GM23248 (cell line): ENCODE measurements at regions not wholly inside any gene's neighbourhood (a gene's known extent, or its start where the extent isn't known, plus 50 kb on each side); places are given as distances from the start of the nearest gene placed in this dataset.

Experiments used
- DNase-seq: peaks from one replicate; pipeline ENCODE4 v3.0.0-alpha.2; 2015
- H2AFZ ChIP-seq: fragments of 200-600 bp; sonication (generic); 2 replicates; pipeline ENCODE4 v1.6.1; 2016; ENCODE audit warnings: antibody characterized with exemption
- H3F3A ChIP-seq: fragments of 200-600 bp; sonication (generic); 2 replicates; pipeline ENCODE4 v1.6.1; 2016; ENCODE audit warnings: mild to moderate bottlenecking, antibody characterized with exemption, mixed run types; ENCODE audit not compliant: insufficient read depth
- H3K27ac ChIP-seq: fragments of 200-600 bp; sonication (generic); 2 replicates; pipeline ENCODE4 v1.5.1; 2016; ENCODE audit warnings: mild to moderate bottlenecking
- H3K27me3 ChIP-seq: fragments of 200-600 bp; sonication (generic); replicated peaks from 2 replicates; pipeline ENCODE4 v1.6.1; 2016; ENCODE audit warnings: mild to moderate bottlenecking; ENCODE audit not compliant: insufficient read depth
- H3K36me3 ChIP-seq: fragments of 200-600 bp; sonication (generic); 2 replicates; pipeline ENCODE4 v1.6.1; 2016; ENCODE audit warnings: low read depth, mild to moderate bottlenecking
- H3K4me1 ChIP-seq: fragments of 200-600 bp; sonication (generic); 2 replicates; pipeline ENCODE4 v1.6.1; 2016; ENCODE audit warnings: mild to moderate bottlenecking; ENCODE audit not compliant: insufficient read depth
- H3K4me2 ChIP-seq: fragments of 200-600 bp; sonication (generic); one replicate; pipeline ENCODE4 v1.6.1; 2016; ENCODE audit warnings: mild to moderate bottlenecking; ENCODE audit not compliant: unreplicated experiment
- H3K4me3 ChIP-seq: fragments of 200-600 bp; sonication (generic); 2 replicates; pipeline ENCODE4 v1.5.1; 2016; ENCODE audit warnings: mild to moderate bottlenecking
- H3K79me2 ChIP-seq: fragments of 200-600 bp; sonication (generic); 2 replicates; pipeline ENCODE4 v1.6.1; 2016; ENCODE audit warnings: mild to moderate bottlenecking; ENCODE audit not compliant: insufficient read depth
- H3K9ac ChIP-seq: fragments of 200-600 bp; sonication (generic); 2 replicates; pipeline ENCODE4 v1.6.1; 2016; ENCODE audit warnings: mild to moderate bottlenecking
- H3K9me2 ChIP-seq: fragments of 200-600 bp; sonication (generic); 2 replicates; pipeline ENCODE4 v1.6.1; 2016; ENCODE audit warnings: mixed run types, mild to moderate bottlenecking, moderate library complexity; ENCODE audit not compliant: insufficient read depth
- H3K9me3 ChIP-seq: fragments of 200-600 bp; sonication (generic); one replicate; pipeline ENCODE4 v1.6.1; 2017; ENCODE audit warnings: low read depth
- H4K20me1 ChIP-seq: fragments of 200-600 bp; sonication (generic); 2 replicates; pipeline ENCODE4 v1.6.0; 2016; ENCODE audit not compliant: insufficient read depth
- EZH2 ChIP-seq: fragments of 200-600 bp; sonication (generic); IDR thresholded peaks from 2 replicates; pipeline ENCODE4 v1.6.1; 2018; ENCODE audit warnings: antibody characterized with exemption, mild to moderate bottlenecking; ENCODE audit not compliant: insufficient read depth, poor library complexity, severe bottlenecking
- EZH2phosphoT487 ChIP-seq: fragments of 200-600 bp; sonication (generic); IDR thresholded peaks from 2 replicates; pipeline ENCODE4 v1.6.1; 2018; ENCODE audit warnings: antibody characterized with exemption, moderate library complexity, mild to moderate bottlenecking, low read depth; ENCODE audit not compliant: insufficient read depth
- WGBS, 2 experiments: methylation state at CpG; one replicate each; pipeline ENCODE4 v1.1.6; 2015 to 2017; ENCODE audit warnings: low lambda C conversion rate in 2 of 2, low coverage in 1 of 2; ENCODE audit errors: missing lambda C conversion rate in 2 of 2; 5-methylcytosine and 5-hydroxymethylcytosine counted together
- in situ Hi-C: fragments of 300-500 bp; cut with MboI; formaldehyde crosslinking; loops from 2 replicates; pipeline ENCODE4 v1.15.0; 2020

DNA sequence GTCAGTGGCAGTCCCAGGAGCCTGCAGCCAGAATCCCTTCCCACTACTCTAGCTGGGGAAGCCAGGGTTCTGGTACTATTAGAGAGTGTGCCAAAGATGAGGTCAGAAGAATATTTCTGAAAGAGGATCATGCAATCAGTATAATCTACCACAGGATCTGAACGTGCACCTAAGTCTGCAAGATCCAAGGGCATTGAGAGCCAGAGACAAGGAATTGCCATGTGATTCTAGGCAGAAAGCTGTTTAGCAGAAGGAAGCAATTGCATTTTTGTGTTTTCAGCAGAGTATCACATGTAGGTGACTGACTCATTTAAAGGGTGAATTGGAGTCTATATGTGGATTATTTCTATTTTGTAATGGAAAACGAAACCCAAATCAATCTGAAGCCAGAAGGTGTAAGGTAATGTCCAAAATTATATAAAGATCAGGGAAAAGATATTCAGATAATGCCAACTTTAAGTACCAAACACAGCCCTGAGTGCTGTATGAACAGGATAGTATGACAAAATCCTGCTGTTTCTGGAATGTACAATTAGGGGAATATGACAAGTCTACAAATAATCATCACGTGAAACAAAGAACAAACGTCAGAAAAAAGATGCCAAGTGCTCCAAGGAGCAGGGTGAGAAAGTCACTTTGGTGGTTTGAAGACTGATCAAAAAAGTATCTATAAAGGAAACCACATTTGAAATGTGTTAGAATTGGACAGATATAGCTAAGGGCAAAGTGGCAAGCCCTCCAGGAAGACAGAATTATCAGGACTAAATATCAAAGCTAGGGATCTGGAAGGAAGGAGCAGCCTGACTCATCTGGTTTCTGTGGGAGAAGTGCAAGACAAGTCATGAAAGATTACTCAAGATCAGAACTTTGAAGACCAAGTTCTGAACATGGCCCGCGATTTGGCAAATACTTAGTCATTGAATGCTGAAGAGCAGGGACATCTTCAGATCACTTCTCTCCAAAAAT lies 1036.6 kb downstream of the NTRK3 start:
- Histone ChIP-seq H3F3A (no peaks in the 10 kb centered on the region), H3K9ac (no peak overlapping the region), H4K20me1 (no peaks in the 10 kb centered on the region), H3K9me3 (no peaks in the 10 kb centered on the region), H3K79me2 (no peaks in the 10 kb centered on the region), H3K4me1 (no peaks in the 10 kb centered on the region), H3K27me3 (no peaks in the 10 kb centered on the region), H3K27ac (no peak overlapping the region), H3K36me3 (no peaks in the 10 kb centered on the region), H3K4me3 (no peak overlapping the region), H2AFZ (no peak overlapping the region), H3K9me2 (no peaks in the 10 kb centered on the region), H3K4me2 (no peak overlapping the region)
- in situ Hi-C loops: no loop called here
- no peak for DNase-seq
- TF ChIP-seq EZH2phosphoT487 (no peak), EZH2 (no peak)
- 3 to 7% methylated on average over 6 of the region's 6 CpGs for WGBS, 2 experiments

DNA sequence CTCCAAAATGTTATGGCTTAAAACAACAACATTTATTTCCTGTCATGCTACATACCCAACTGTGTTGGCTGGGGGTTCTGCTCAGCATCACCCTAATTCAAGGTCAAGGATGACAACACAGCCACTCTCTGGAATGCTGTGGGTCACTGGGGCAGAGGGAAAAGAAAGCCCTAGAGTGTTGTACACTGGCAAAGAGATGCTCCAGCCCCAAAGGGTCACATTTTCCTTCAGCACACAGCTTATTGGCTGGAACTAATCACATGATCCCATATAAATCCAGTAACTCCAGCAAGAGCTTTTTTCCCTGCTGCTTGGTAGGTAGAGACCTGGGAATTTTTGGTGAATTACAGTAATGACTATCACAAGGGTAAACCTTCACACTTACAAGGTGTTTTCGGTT lies 1041.4 kb downstream of the NTRK3 start:
- Histone ChIP-seq H3K9me2 (no peaks in the 10 kb centered on the region), H3K9me3 (no peaks in the 10 kb centered on the region), H3K27ac (no peak overlapping the region), H3K4me1 (no peaks in the 10 kb centered on the region), H3K9ac (no peak overlapping the region), H2AFZ (no peak overlapping the region), H3K4me2 (no peak overlapping the region), H3F3A (no peaks in the 10 kb centered on the region), H4K20me1 (no peaks in the 10 kb centered on the region), H3K79me2 (no peaks in the 10 kb centered on the region), H3K36me3 (no peaks in the 10 kb centered on the region), H3K27me3 (no peaks in the 10 kb centered on the region), H3K4me3 (no peak overlapping the region)
- TF ChIP-seq EZH2 (no peak), EZH2phosphoT487 (no peak)
- DNase-seq: no peak
- 5 to 6% methylated on average over 1 of the region's 1 CpG for WGBS, 2 experiments
- in situ Hi-C loops: no loop called here

GRCh38 chr15:87213626-87214025 lies 1042.9 kb downstream of the NTRK3 start:
- Histone ChIP-seq H3K4me2 (no peak overlapping the region), H3K36me3 (no peaks in the 10 kb centered on the region), H3K9ac (no peak overlapping the region), H4K20me1 (no peaks in the 10 kb centered on the region), H3K27me3 (no peaks in the 10 kb centered on the region), H3K79me2 (no peaks in the 10 kb centered on the region), H2AFZ (no peak overlapping the region), H3K4me1 (no peaks in the 10 kb centered on the region), H3K9me2 (no peaks in the 10 kb centered on the region), H3K27ac (no peak overlapping the region), H3K9me3 (no peaks in the 10 kb centered on the region), H3K4me3 (no peak overlapping the region), H3F3A (no peaks in the 10 kb centered on the region)
- 1 to 3% methylated on average over 6 of the region's 6 CpGs for WGBS, 2 experiments
- TF ChIP-seq EZH2 (no peak), EZH2phosphoT487 (no peak)
- in situ Hi-C loops: no loop called here
- DNase-seq: no peak

DNA sequence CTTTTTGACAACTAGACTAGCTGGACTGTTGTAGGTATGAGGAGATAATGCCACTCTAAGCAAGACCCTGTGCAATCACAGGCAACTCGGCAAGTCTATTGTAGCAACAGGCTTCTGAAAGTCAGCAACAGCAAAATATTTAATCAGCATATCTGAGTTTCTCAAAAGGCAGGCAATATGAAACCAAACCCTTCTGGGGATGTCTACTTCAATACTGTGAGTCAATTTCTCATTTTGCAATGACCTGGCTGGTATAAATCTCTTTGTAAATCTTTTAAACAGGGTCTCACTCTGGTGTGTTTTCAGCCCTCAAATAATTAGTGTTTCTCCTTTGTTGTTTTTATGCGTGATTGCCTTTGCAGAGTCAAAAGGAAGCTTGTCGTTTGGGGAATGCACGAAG lies 1044.5 kb downstream of the NTRK3 start:
- no peaks in the 10 kb centered on the region for H3K4me1 ChIP-seq
- in situ Hi-C loops: no loop called here
- no peaks in the 10 kb centered on the region for H3K9me2 ChIP-seq
- WGBS, 2 experiments: 21 to 23% methylated on average over 4 of the region's 4 CpGs
- H3K36me3 ChIP-seq: no peaks in the 10 kb centered on the region
- no peak overlapping the region for H3K4me2 ChIP-seq
- H3K9ac ChIP-seq: no peak overlapping the region
- H3K9me3 ChIP-seq: no peaks in the 10 kb centered on the region
- no peak overlapping the region for H3K4me3 ChIP-seq
- H4K20me1 ChIP-seq: no peaks in the 10 kb centered on the region
- no peaks in the 10 kb centered on the region for H3K79me2 ChIP-seq
- no peaks in the 10 kb centered on the region for H3F3A ChIP-seq
- no peak for DNase-seq
- no peak overlapping the region for H2AFZ ChIP-seq
- no peak for TF ChIP-seq EZH2phosphoT487
- no peak for TF ChIP-seq EZH2
- H3K27me3 ChIP-seq: no peaks in the 10 kb centered on the region
- H3K27ac ChIP-seq: no peak overlapping the region
